CD4-positive, alpha-beta memory T cell (primary cell): ENCODE measurements at regions not wholly inside any gene's neighbourhood (a gene's known extent, or its start where the extent isn't known, plus 50 kb on each side); places are given as distances from the start of the nearest gene placed in this dataset.

Source experiments
- CTCF ChIA-PET: fragments of 350-600 bp; sonication (Branson Sonifier 250); formaldehyde crosslinking; loops from one replicate; lab custom pipeline; 2021; ENCODE audit warnings: inconsistent platforms; ENCODE audit not compliant: partially characterized antibody; lab: Charles Lee
- POLR2A ChIA-PET: fragments of 350-600 bp; sonication (Branson Sonifier 250); formaldehyde crosslinking; loops from one replicate; lab custom pipeline; 2021; ENCODE audit not compliant: partially characterized antibody; lab: Charles Lee
- DNase-seq, 5 donors: peaks; one replicate each; pipeline versions ENCODE4 v3.0.0 to v3.0.0-alpha.2; 2020 to 2022; ENCODE audit warnings: mixed read lengths in 1 of 5
- H3K27ac ChIP-seq: one replicate; pipeline ENCODE4 v1.7.0; 2013; ENCODE audit warnings: low read depth, low read length
- H3K27me3 ChIP-seq: 2 replicates; pipeline ENCODE4 v1.7.0; 2013; ENCODE audit warnings: mild to moderate bottlenecking, low read length, moderate library complexity; ENCODE audit not compliant: insufficient read depth
- H3K36me3 ChIP-seq: 2 replicates; pipeline ENCODE4 v1.7.0; 2013; ENCODE audit warnings: mild to moderate bottlenecking, low read length, moderate library complexity; ENCODE audit not compliant: insufficient read depth
- H3K4me1 ChIP-seq: 2 replicates; pipeline ENCODE4 v1.7.0; 2013; ENCODE audit warnings: mild to moderate bottlenecking, low read length, moderate library complexity; ENCODE audit not compliant: insufficient read depth
- H3K4me3 ChIP-seq, 2 donors: one replicate each; pipeline ENCODE4 v1.7.0; 2013; ENCODE audit warnings: low read length in 2 of 2, mild to moderate bottlenecking in 1 of 2
- H3K9me3 ChIP-seq, 2 donors: one replicate each; pipeline ENCODE4 v1.7.0; 2013; ENCODE audit warnings: low read length in 2 of 2, control low read depth in 1 of 2; ENCODE audit not compliant: control insufficient read depth in 1 of 2
- H3K27ac Mint-ChIP-seq, 7 donors: one replicate each; pipeline ENCODE4 v1.8.0; 2020 to 2021; ENCODE audit warnings: mixed read lengths in 7 of 7, mild to moderate bottlenecking in 6 of 7, inconsistent platforms in 3 of 7, moderate library complexity in 3 of 7
- H3K27me3 Mint-ChIP-seq, 2 donors: one replicate each; pipeline ENCODE4 v1.8.0; 2020 to 2021; ENCODE audit warnings: mixed read lengths in 2 of 2
- H3K36me3 Mint-ChIP-seq, 2 donors: one replicate each; pipeline ENCODE4 v1.8.0; 2020 to 2021; ENCODE audit warnings: mixed read lengths in 2 of 2, inconsistent platforms in 1 of 2, mild to moderate bottlenecking in 1 of 2
- H3K4me1 Mint-ChIP-seq, 4 donors: one replicate each; pipeline ENCODE4 v1.8.0; 2020 to 2021; ENCODE audit warnings: mixed read lengths in 4 of 4, mild to moderate bottlenecking in 1 of 4
- H3K4me3 Mint-ChIP-seq, 8 donors: one replicate each; pipeline ENCODE4 v1.8.0; 2020 to 2021; ENCODE audit warnings: mixed read lengths in 8 of 8, mild to moderate bottlenecking in 7 of 8, moderate library complexity in 6 of 8, inconsistent platforms in 3 of 8
- H3K9me3 Mint-ChIP-seq, 8 donors: one replicate each; pipeline ENCODE4 v1.8.0; 2020 to 2021; ENCODE audit warnings: mixed read lengths in 8 of 8, mild to moderate bottlenecking in 5 of 8, inconsistent platforms in 3 of 8, moderate library complexity in 1 of 8
- intact Hi-C: fragments of 100-400 bp; cut with micrococcal nuclease; formaldehyde crosslinking; loops from one replicate; pipeline ENCODE4 v1.15.1; 2023

- H3K36me3 ChIP-seq = no peaks in the 10 kb centered on the region
- Mint-ChIP-seq H3K36me3 (no peaks in the 10 kb centered on the region), H3K4me1 (no peaks in the 10 kb centered on the region), H3K9me3 (peaks cover 0 to 9% (median 5%) of the 10 kb centered on the region in 8 donors), H3K27ac (no peak overlapping the region), H3K27me3 (no peaks in the 10 kb centered on the region), H3K4me3 (no peak overlapping the region)
- H3K4me3 ChIP-seq = no peak overlapping the region
- no peaks in the 10 kb centered on the region for H3K27me3 ChIP-seq
- no peak for DNase-seq
- no peaks in the 10 kb centered on the region for H3K4me1 ChIP-seq
- no peak overlapping the region for H3K27ac ChIP-seq
- intact Hi-C loops = no loop called here
- no peaks in the 10 kb centered on the region for H3K9me3 ChIP-seq
- ChIA-PET POLR2A (no interaction called here), CTCF (no interaction called here)
These were observed 265.1 kb downstream of the GBA3 start for GRCh38 chr4:22957774-22958309.

- H3K27ac Mint-ChIP-seq = no peak overlapping the region
These were observed 256.6 kb downstream of the GBA3 start for GRCh38 chr4:22949161-22949855.

GRCh38 chr4:22947851-22948250, 255.1 kb downstream of the GBA3 start:
- CTCF ChIA-PET = no interaction called here
- Mint-ChIP-seq H3K36me3 (no peaks in the 10 kb centered on the region), H3K27ac (no peak overlapping the region), H3K4me3 (no peak overlapping the region), H3K27me3 (no peaks in the 10 kb centered on the region), H3K4me1 (no peaks in the 10 kb centered on the region), H3K9me3 (peaks cover 0 to 8% (median 2%) of the 10 kb centered on the region in 8 donors)
- no peaks in the 10 kb centered on the region for H3K36me3 ChIP-seq
- H3K9me3 ChIP-seq = no peaks in the 10 kb centered on the region
- H3K4me3 ChIP-seq = no peak overlapping the region
- no peak overlapping the region for H3K27ac ChIP-seq
- no peaks in the 10 kb centered on the region for H3K27me3 ChIP-seq
- POLR2A ChIA-PET = no interaction called here
- H3K4me1 ChIP-seq = no peaks in the 10 kb centered on the region
- intact Hi-C loops = no loop called here
- no peak for DNase-seq

More at GRCh38 chr4:22949161-22949855, 256.6 kb downstream of the GBA3 start:
- Histone ChIP-seq H3K4me3 (no peak overlapping the region), H3K36me3 (no peaks in the 10 kb centered on the region), H3K27me3 (no peaks in the 10 kb centered on the region), H3K4me1 (no peaks in the 10 kb centered on the region), H3K27ac (no peak overlapping the region), H3K9me3 (no peaks in the 10 kb centered on the region)
- H3K36me3 Mint-ChIP-seq = no peaks in the 10 kb centered on the region
- H3K27me3 Mint-ChIP-seq = no peaks in the 10 kb centered on the region
- CTCF ChIA-PET = no interaction called here
- POLR2A ChIA-PET = no interaction called here
- no peaks in the 10 kb centered on the region for H3K4me1 Mint-ChIP-seq
- H3K9me3 Mint-ChIP-seq = peaks cover 0 to 8% (median 3%) of the 10 kb centered on the region in 8 donors
- DNase-seq = no peak
- H3K4me3 Mint-ChIP-seq = no peak overlapping the region
- intact Hi-C loops = no loop called here

GRCh38 chr4:22942920-22943559, 250.3 kb downstream of the GBA3 start:
- Mint-ChIP-seq H3K27ac (no peak overlapping the region), H3K9me3 (peaks cover 0 to 6% (median under 1%) of the 10 kb centered on the region in 8 donors), H3K36me3 (no peaks in the 10 kb centered on the region), H3K27me3 (no peaks in the 10 kb centered on the region), H3K4me1 (no peaks in the 10 kb centered on the region), H3K4me3 (no peak overlapping the region)
- intact Hi-C loops = no loop called here
- Histone ChIP-seq H3K27ac (no peak overlapping the region), H3K9me3 (no peaks in the 10 kb centered on the region), H3K4me3 (no peak overlapping the region), H3K36me3 (no peaks in the 10 kb centered on the region), H3K27me3 (no peaks in the 10 kb centered on the region), H3K4me1 (no peaks in the 10 kb centered on the region)
- POLR2A ChIA-PET = no interaction called here
- CTCF ChIA-PET = no interaction called here
- DNase-seq = no peak

GRCh38 chr4:22941688-22942375, 249.1 kb downstream of the GBA3 start:
- no peaks in the 10 kb centered on the region for H3K4me1 Mint-ChIP-seq
- no peaks in the 10 kb centered on the region for H3K36me3 Mint-ChIP-seq
- POLR2A ChIA-PET = no interaction called here
- DNase-seq = no peak
- no peaks in the 10 kb centered on the region for H3K27me3 ChIP-seq
- no peaks in the 10 kb centered on the region for H3K27me3 Mint-ChIP-seq
- intact Hi-C loops = no loop called here
- CTCF ChIA-PET = no interaction called here
- H3K27ac Mint-ChIP-seq = no peak overlapping the region
- H3K9me3 ChIP-seq = no peaks in the 10 kb centered on the region
- no peak overlapping the region for H3K27ac ChIP-seq
- H3K9me3 Mint-ChIP-seq = peaks cover 0 to 6% (median under 1%) of the 10 kb centered on the region in 8 donors
- no peak overlapping the region for H3K4me3 Mint-ChIP-seq
- no peaks in the 10 kb centered on the region for H3K36me3 ChIP-seq
- no peak overlapping the region for H3K4me3 ChIP-seq
- no peaks in the 10 kb centered on the region for H3K4me1 ChIP-seq

GRCh38 chr4:22932326-22932725, 239.6 kb downstream of the GBA3 start:
- Mint-ChIP-seq H3K27me3 (no peaks in the 10 kb centered on the region), H3K27ac (no peak overlapping the region), H3K4me1 (no peaks in the 10 kb centered on the region), H3K9me3 (peaks cover 0 to 7% (median under 1%) of the 10 kb centered on the region in 8 donors), H3K4me3 (no peak overlapping the region), H3K36me3 (no peaks in the 10 kb centered on the region)
- no peaks in the 10 kb centered on the region for H3K36me3 ChIP-seq
- no peaks in the 10 kb centered on the region for H3K27me3 ChIP-seq
- H3K27ac ChIP-seq = no peak overlapping the region
- no peaks in the 10 kb centered on the region for H3K4me1 ChIP-seq
- DNase-seq = no peak
- ChIA-PET POLR2A (no interaction called here), CTCF (no interaction called here)
- no peak overlapping the region for H3K4me3 ChIP-seq
- H3K9me3 ChIP-seq = no peaks in the 10 kb centered on the region
- intact Hi-C loops = no loop called here

GRCh38 chr4:22922426-22922825, 229.7 kb downstream of the GBA3 start:
- Mint-ChIP-seq H3K27ac (no peak overlapping the region), H3K4me1 (no peaks in the 10 kb centered on the region), H3K9me3 (peaks cover 2 to 12% (median 6%) of the 10 kb centered on the region in 8 donors), H3K36me3 (no peaks in the 10 kb centered on the region), H3K4me3 (no peak overlapping the region), H3K27me3 (no peaks in the 10 kb centered on the region)
- H3K27ac ChIP-seq = no peak overlapping the region
- CTCF ChIA-PET = no interaction called here
- no peaks in the 10 kb centered on the region for H3K9me3 ChIP-seq
- intact Hi-C loops = no loop called here
- no peaks in the 10 kb centered on the region for H3K4me1 ChIP-seq
- no peaks in the 10 kb centered on the region for H3K27me3 ChIP-seq
- no peak for DNase-seq
- no peaks in the 10 kb centered on the region for H3K36me3 ChIP-seq
- POLR2A ChIA-PET = no interaction called here
- no peak overlapping the region for H3K4me3 ChIP-seq
